Neural crest cell (in vitro differentiated cells): ENCODE measurements at regions not wholly inside any gene's neighbourhood (a gene's known extent, or its start where the extent isn't known, plus 50 kb on each side); places are given as distances from the start of the nearest gene placed in this dataset.

Experiments
- DNase-seq: peaks from one replicate; pipeline ENCODE4 v3.0.0; 2021; ENCODE audit warnings: low read depth, mixed read lengths, low spot score
- H3K27ac Mint-ChIP-seq: one replicate; pipeline ENCODE4 v1.8.0; 2021; ENCODE audit warnings: mild to moderate bottlenecking, mixed read lengths; ENCODE audit not compliant: unreplicated experiment
- H3K27me3 Mint-ChIP-seq: 2 replicates; pipeline ENCODE4 v1.8.0; 2021; ENCODE audit warnings: low read depth, mild to moderate bottlenecking, mixed read lengths
- H3K36me3 Mint-ChIP-seq: 2 replicates; pipeline ENCODE4 v1.8.0; 2021; ENCODE audit warnings: low read depth, mild to moderate bottlenecking, mixed read lengths
- H3K4me1 Mint-ChIP-seq: 2 replicates; pipeline ENCODE4 v1.8.0; 2021; ENCODE audit warnings: mixed read lengths
- H3K4me3 Mint-ChIP-seq: one replicate; pipeline ENCODE4 v1.8.0; 2021; ENCODE audit warnings: mild to moderate bottlenecking, mixed read lengths
- H3K9me3 Mint-ChIP-seq: 2 replicates; pipeline ENCODE4 v1.8.0; 2021; ENCODE audit warnings: mixed read lengths
- CTCF ChIP-seq: fragments of 200-600 bp; sonication (generic); conservative IDR thresholded peaks from 2 replicates; pipeline ENCODE4 v1.5.0; 2021; ENCODE audit warnings: antibody characterized with exemption, mild to moderate bottlenecking

DNA sequence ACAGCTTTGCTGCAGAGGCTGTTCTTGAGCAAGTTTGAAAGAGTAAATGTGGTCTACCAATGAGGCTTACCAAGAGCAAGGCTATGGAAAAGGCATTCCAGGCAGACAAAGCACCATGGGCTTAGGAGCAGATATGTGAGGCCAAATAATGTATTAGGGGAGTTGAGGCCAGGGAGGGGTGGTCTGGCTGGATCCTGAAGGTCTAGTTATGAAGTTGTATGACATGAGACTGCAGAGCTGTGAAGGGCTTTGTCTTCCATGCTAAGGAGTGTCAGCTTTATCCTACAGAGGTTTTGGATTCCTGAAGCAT is 51.8 kb upstream of the TSPAN2 start:
- H3K4me3 Mint-ChIP-seq: no peak overlapping the region
- no peak for TF ChIP-seq CTCF
- H3K4me1 Mint-ChIP-seq: no peaks in the 10 kb centered on the region
- H3K27me3 Mint-ChIP-seq: peaks cover 24% of the 10 kb centered on the region
- no peak overlapping the region for H3K27ac Mint-ChIP-seq
- H3K9me3 Mint-ChIP-seq: no peaks in the 10 kb centered on the region
- H3K36me3 Mint-ChIP-seq: no peaks in the 10 kb centered on the region
- DNase-seq: no peak

DNA sequence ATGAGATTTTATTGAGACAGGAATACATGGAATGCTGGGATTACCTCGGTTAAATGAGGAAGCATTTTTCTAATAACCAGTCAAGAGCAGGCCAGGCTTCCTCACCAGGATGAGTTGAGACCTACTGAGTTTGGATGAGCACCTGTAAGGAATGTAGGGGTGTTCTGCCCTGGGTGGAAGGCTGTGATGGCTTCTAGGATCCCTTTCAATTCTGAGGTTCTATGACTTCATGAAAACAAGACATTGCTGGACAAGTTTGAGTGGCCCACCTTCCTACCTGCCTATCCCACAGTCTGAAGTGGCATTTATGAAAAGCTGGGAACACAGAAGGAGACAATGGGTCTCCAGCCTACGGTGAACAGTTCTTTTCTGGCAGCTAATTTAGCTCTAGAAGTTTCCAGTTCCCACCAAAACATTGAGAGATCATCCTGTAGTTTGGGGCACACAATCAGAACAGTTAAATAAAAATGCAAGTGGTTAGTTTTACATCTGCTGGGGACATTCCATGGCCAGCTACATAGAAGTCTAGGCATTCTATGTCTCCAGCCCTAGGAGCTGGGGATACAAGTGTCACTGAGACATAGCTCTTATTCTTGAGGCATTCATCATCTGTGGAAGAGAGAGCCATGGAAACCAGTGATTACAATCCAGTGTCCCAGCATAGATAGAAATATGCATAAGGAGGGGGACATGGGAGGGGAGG is 51.3 kb upstream of the TSPAN2 start:
- no peaks in the 10 kb centered on the region for H3K9me3 Mint-ChIP-seq
- H3K36me3 Mint-ChIP-seq: no peaks in the 10 kb centered on the region
- H3K4me1 Mint-ChIP-seq: no peaks in the 10 kb centered on the region
- peaks cover 26% of the 10 kb centered on the region for H3K27me3 Mint-ChIP-seq
- DNase-seq: no peak
- no peak overlapping the region for H3K4me3 Mint-ChIP-seq
- TF ChIP-seq CTCF: no peak
- H3K27ac Mint-ChIP-seq: no peak overlapping the region

DNA sequence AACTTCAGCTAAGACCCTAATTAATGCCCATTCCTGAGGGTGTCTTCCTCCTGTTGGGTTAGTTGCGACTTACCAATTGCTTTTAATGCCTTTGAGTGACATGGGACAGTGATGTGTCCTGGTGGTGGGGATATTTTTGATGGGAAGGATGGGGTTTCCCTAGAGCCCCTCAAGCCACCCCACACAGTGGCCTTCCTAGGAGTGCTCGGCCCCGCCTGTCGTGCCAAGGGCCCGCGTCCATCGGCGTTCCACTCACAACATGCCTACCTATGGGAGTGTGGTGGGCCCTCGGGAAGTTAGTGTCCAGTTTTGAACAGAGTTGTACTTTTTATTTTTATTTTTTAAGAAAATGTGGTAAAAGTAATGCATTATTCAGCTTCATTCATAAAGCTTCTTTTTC is 50.1 kb upstream of the TSPAN2 start:
- H3K27ac Mint-ChIP-seq: no peak overlapping the region
- no peak for DNase-seq
- H3K4me3 Mint-ChIP-seq: no peak overlapping the region
- no peak for TF ChIP-seq CTCF
- H3K36me3 Mint-ChIP-seq: no peaks in the 10 kb centered on the region
- H3K4me1 Mint-ChIP-seq: no peaks in the 10 kb centered on the region
- H3K9me3 Mint-ChIP-seq: no peaks in the 10 kb centered on the region
- H3K27me3 Mint-ChIP-seq: peaks cover 24% of the 10 kb centered on the region
